NCI-H510A (cell line): ENCODE measurements at regions not wholly inside any gene's neighbourhood (a gene's known extent, or its start where the extent isn't known, plus 50 kb on each side); places are given as distances from the start of the nearest gene placed in this dataset.
A peak's percentile ranks its signal among the peaks of the same experiment; 100 is the strongest.
"Not testable (repeated sequence)": the region's sequence is repeated elsewhere in the genome, so short reads cannot be mapped to it uniquely, and the experiment has no call there.

Experiments
- DNase-seq: peaks from one replicate; lab custom pipeline; 2025; lab: John Stamatoyannopoulos, UW

GRCh38 chr1:29798699-29799566, 562.6 kb downstream of the PTPRU start:
- DNase-seq = no peak

DNA sequence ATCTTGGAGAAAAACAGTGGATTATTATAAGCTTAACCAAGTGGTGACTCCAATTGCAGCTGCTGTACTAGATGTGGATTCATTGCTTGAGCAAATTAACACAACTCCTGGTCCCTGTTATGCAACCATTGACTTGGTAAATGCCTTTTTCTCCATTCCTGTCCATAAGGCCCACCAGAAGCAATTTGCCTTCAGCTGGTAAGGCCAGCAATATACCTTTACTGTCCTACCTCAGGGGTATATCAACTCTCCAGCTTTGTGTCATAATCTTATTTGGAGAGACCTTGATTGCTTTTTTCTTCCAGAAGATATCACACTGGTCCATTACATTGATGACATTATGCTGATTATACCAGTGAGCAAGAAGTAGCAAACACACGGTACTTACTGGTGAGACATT, 560.8 kb downstream of the PTPRU start:
- DNase-seq = not testable (repeated sequence)

- not testable (repeated sequence) for DNase-seq
Measured at GRCh38 chr1:29795965-29796364, 559.6 kb downstream of the PTPRU start.

DNA sequence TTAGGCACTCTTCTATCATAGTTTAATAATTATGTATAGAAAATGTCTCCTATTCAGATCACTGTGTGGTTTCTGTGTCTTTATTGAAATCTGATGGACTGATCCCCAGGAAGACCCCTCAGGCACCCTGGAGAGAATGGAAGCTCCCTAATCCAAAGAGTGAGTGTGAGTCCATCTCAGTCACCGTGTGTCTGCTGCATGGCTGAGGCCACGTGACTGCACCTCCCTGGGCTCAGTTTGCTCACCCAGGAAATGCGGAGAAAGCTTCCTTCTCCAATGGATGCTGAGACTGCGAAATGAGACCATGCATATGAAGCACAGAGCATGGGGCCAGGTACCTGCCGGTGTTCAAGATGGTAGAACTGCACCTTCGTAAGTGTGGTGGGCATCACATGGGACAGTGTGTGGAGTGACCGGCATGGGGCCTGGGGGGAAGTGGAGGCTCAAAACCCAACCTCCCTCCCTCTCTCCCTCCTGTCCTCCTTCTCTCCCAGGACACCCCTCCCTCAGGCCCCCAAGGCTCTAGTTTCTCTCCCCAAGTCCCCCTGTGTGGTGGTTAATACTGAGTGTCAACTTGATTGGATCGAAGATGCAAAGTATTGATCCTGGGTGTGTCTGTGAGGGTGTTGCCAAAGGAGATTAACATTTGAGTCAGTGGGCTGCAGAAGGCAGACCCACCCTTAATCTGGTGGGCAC, 557.5 kb downstream of the PTPRU start:
- DNase-seq = no peak

DNA sequence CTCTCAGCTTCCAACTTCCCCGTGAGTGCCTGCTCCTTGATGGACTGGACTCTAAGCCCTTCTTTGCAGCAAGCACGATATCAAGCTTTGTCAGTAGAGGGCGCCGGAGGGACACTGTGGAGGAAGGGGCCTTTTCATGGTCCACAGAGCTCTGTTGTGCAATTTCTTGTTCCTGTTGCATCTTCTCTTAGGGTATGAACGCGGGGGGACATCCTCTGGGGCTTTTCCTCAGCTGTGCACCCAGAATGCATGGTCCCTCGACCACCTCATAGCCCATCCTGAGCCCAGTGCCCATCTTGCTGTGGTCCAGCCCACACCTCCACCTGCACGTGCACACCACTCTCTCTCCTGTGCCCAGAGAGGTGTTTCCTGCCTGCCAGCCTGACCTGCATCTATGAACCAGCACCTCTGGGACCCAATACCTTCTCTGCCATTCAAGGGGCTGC, 556.8 kb downstream of the PTPRU start:
- peak; percentile 19 for DNase-seq

- DNase-seq = no peak
Measured at GRCh38 chr1:29789910-29790247, 553.6 kb downstream of the PTPRU start.

DNA sequence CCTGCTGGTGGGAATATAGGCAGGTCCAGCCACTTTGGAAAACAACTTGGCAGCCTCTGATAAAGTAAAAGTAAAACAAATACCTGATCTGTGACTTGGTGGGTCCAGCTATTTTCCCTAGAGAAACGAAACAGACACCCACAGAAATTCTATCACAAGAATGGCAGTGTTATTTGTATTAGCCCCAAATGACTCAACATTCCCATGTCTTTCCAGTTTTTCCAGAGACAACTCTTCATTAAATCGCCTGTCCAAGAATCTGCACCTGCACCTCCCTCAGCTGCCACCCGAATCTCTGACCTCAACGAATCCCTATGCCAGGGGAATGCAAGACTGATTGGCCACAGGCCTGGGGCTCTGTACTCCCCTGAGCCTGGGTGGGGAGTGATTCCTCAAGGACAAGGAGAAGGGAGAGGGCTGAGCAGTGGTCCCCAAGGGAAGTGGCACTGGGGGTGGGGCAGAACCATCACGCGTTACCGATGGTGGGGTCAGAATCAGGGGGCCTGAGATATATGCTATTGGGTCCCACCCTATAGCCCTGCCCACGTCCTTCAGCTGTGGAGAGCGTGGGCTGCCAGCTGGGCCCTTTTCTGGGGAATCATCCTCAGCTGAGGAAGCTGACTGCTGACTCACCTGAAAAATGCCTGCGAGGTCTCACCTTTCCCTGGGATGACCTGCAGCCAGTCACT, 553.0 kb downstream of the PTPRU start:
- no peak for DNase-seq

- DNase-seq = no peak
Measured at GRCh38 chr1:29786791-29787732, 550.7 kb downstream of the PTPRU start.

DNA sequence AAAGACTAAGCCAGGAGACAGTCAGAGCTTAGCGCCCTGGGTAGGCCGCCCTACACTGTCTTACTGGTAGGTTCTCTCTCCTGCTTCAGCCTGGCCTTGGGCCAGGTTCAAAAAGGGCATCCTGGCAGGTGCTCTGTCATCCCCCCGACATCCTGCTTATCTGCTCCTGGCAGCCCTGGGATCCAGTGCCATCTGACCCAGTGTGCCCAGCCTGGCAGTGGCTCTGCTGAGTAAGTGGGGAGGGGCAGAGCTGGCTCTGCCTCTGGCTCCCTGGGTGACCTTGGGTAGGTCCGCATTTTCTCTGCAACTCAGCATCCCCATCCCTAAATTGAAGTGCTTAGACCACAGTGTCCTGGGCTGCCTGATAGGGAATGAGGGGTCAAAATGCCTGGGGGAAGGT, 549.9 kb downstream of the PTPRU start:
- DNase-seq = no peak

DNA sequence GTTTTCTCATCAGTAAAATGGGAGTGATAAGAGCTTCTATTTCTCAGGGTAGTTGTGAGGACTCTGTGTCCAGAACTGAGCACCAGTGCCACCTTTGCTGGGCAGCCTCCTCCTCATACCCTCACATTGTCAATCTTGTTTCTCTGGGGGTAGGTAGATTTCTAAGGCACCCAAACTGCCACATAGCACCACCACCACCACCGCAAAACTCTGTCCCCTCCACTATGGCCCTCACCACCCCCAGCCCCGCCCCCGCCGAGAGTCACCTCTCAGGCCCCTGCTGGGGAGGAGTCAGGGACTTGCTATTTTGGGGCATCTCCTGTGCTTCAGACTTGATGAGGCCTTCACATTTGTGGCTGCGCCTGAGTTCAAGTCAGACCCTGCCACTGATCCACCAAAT, 549.2 kb downstream of the PTPRU start:
- no peak for DNase-seq

DNA sequence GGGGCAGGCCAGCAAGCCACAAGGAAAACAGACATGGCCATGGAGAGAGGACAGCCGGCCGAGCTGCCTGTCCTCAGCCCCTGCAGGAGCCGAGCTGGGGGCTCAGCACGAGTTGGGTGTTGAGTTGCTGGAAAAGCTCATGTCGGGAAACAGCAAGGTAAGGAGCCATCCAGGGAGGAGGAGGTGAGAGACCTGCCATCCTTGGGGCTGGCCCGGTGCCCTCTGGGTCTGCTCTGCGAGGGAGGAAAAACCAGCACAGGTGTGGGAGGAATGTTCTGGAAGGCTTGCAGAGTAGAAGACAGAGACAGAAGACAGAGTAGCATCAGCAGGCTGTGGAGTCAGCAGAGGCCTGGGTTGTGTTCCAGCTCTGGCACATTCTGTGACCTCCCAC, 548.8 kb downstream of the PTPRU start:
- DNase-seq = no peak

DNA sequence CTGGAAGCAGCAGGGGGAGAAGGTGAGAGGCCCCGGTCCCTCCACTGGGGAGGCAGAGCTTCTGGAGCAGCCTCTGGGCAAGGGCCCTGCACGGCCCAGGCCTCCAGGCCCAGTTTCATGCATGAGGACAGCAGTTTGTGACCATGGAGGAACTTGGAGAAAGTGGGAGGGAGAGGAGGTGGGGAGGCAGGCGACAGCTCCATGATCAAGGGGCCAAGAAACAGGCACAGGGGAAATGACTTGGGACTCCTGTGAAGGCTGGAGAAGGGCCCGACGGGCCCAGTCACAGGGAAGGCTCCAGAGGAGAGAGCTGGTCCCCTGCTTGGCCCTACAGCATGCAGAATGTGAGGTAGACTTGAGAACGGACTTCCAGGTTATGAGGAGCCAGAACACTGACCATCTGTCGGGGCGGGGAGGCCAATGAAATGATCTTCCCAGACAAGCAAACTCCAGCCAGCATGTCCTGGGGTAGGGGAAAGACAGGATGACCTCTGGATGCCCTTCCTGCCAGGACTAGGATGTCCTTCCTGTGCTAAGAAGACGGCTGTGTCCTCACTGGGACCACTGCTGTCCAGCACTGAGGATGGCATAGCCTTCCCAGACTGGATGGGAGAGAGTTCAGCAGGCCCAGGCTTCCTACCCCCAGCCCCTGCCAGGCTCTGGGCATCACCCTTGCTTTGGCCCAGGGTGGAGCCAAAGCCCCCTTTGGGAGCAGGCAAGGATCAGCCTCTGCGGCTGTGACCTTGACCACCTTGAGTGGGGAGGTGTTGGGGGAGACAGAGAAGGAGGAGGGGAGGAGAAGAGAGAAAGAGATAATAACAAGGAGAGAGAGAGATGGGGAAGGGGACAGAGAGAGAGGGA, 548.2 kb downstream of the PTPRU start:
- no peak for DNase-seq

DNA sequence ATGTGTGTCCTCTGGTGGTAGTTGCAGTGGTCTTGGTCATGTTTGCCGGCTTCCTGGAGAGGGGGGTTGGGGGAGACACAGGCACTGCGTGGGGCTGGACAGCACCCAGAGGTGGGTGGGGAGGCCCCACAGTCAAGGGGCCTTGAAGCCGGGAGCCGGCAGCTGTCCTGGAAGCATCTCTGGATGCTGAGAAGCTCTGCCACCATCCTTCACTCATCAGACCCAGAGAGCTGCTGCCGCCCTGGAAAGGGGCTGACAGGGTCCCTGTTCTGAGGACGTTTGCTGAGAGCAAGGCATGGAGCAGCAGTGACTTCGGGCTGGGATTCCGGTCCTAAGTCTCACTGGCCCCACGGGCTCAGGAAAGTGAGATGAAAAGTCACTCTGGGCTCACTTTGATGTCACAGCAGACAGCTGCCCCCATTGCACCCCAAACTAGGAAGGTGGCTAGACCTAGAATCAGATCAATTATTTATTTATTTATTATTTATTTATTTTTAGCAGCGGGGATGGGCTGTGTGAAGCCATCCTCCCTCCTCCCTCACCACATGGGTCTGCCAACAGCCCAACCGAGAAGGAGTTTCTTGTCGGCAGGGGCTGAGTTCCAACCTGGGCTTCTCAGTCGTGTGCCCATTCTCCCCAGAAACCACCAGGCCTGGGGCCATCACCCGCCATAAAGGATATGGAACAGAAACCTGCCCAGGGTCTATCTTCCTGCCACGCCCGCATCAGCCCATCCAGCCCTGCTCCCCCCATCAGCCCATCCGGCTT, 547.4 kb downstream of the PTPRU start:
- DNase-seq = no peak

DNA sequence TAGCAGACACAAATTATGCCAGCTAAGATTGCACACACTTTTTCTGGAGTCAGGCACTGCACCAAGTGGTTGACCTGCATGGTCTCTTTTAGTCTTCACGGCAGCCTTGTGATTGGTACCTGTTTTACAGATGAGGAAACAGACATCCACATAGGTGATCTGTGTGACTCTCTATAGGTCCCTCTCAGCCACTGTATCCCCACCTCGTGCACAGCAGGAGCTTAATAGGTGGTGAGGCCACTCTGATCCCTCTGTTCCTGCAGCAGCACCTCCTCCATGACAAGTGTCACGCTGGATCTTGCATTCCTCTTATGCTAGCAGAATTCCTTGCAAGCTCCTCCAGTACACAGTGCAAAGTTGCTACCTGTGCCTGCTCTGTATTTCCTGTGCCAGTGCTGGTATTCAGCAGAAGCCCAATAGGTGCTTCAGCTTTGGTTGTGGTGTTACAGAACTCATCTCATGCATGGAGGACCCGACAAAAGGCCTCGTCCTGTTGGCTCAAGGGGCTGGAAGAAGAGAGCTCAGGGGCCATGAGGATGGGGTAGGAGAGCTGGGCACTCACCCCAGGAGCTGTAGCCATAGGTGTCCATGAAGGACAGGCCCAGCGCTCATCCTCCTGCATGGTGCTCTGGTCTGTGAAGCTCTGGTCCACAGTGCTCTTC, 546.7 kb downstream of the PTPRU start:
- DNase-seq = no peak

- DNase-seq = no peak
Measured at GRCh38 chr1:29779146-29779545, 542.8 kb downstream of the PTPRU start.

GRCh38 chr1:29777522-29777921, 541.2 kb downstream of the PTPRU start:
- DNase-seq = no peak

GRCh38 chr1:29774355-29774754, 538.0 kb downstream of the PTPRU start:
- no peak for DNase-seq

DNA sequence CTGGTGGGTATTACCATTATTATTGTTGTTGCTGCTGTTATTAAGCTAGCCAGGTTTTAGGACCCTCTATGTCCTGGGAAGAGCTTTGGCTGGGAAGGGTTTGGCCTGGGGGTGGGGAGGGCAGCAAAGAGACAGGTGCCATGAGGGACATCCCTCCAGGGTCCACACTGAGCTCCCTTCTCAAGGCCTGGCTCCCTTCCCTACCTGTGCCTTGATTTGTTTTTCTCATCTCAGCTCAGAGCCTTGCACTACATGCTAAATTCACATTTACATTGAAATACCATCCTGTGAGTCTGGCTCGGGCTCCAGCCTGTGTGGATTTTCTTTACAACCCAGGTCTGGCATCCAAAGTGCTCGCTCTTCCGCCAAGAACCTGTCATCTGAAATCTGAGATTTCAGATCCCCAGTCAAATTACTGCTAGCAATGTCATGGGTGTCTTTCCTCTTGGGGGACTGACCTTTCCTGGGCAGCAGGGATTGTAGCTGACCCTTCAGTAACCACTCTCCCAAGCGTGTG, 536.3 kb downstream of the PTPRU start:
- no peak for DNase-seq

GRCh38 chr1:29767769-29768425, 531.6 kb downstream of the PTPRU start:
- DNase-seq = no peak
